CD4-positive, CD25-positive, alpha-beta regulatory T cell (primary cell): ENCODE measurements at regions not wholly inside any gene's neighbourhood (a gene's known extent, or its start where the extent isn't known, plus 50 kb on each side); places are given as distances from the start of the nearest gene placed in this dataset.

Experiments
- ATAC-seq, 2 donors: fragments of 150-1000 bp; cut with Tn5 transposase; one replicate each; pipeline ENCODE4 v1.10.0; 2021; ENCODE audit warnings: low read depth in 2 of 2, moderate number of reproducible peaks in 2 of 2, moderate library complexity in 1 of 2
- DNase-seq, 3 donors: peaks; one replicate each; pipeline versions ENCODE4 v3.0.0 to v3.0.0-alpha.2; 2012 to 2022; ENCODE audit warnings: mixed read lengths in 1 of 3
- H3K27ac ChIP-seq: one replicate; pipeline ENCODE4 v1.7.0; 2013; ENCODE audit warnings: mild to moderate bottlenecking, low read length; ENCODE audit not compliant: insufficient read depth, poor library complexity, severe bottlenecking
- H3K27me3 ChIP-seq: one replicate; pipeline ENCODE4 v1.7.0; 2013; ENCODE audit warnings: low read length; ENCODE audit not compliant: control insufficient read depth, insufficient read depth
- H3K36me3 ChIP-seq: one replicate; pipeline ENCODE4 v1.7.0; 2013; ENCODE audit warnings: mild to moderate bottlenecking, low read length, moderate library complexity; ENCODE audit not compliant: control insufficient read depth, insufficient read depth
- H3K4me1 ChIP-seq: 2 replicates; pipeline ENCODE4 v1.7.0; 2013; ENCODE audit warnings: mild to moderate bottlenecking, low read length; ENCODE audit not compliant: insufficient read depth, control insufficient read depth, poor library complexity, severe bottlenecking
- H3K4me3 ChIP-seq: one replicate; pipeline ENCODE4 v1.7.0; 2013; ENCODE audit warnings: low read depth, mild to moderate bottlenecking, low read length, moderate library complexity
- H3K9me3 ChIP-seq, 2 experiments: 1 replicate in 1 of 2; 2 replicates in 1 of 2; pipeline ENCODE4 v1.7.0; 2013; ENCODE audit warnings: low read length in 2 of 2, mild to moderate bottlenecking in 1 of 2, moderate library complexity in 1 of 2; ENCODE audit not compliant: control insufficient read depth in 2 of 2
- H3K27ac Mint-ChIP-seq, 3 donors: one replicate each; pipeline ENCODE4 v1.8.0; 2020 to 2022; ENCODE audit warnings: mild to moderate bottlenecking in 3 of 3, mixed read lengths in 3 of 3, moderate library complexity in 2 of 3
- H3K27me3 Mint-ChIP-seq: one replicate; pipeline ENCODE4 v1.8.0; 2022; ENCODE audit warnings: mild to moderate bottlenecking, mixed read lengths
- H3K36me3 Mint-ChIP-seq: one replicate; pipeline ENCODE4 v1.8.0; 2020; ENCODE audit warnings: mixed read lengths
- H3K4me1 Mint-ChIP-seq, 4 donors: one replicate each; pipeline ENCODE4 v1.8.0; 2020 to 2022; ENCODE audit warnings: mixed read lengths in 4 of 4, mild to moderate bottlenecking in 1 of 4
- H3K4me3 Mint-ChIP-seq, 4 donors: one replicate each; pipeline ENCODE4 v1.8.0; 2020 to 2022; ENCODE audit warnings: mild to moderate bottlenecking in 4 of 4, mixed read lengths in 4 of 4, moderate library complexity in 3 of 4
- H3K9me3 Mint-ChIP-seq, 7 donors: one replicate each; pipeline ENCODE4 v1.8.0; 2020 to 2022; ENCODE audit warnings: mixed read lengths in 7 of 7, mild to moderate bottlenecking in 3 of 7, moderate library complexity in 2 of 7

GRCh38 chr7:152512706-152513105 is 76.9 kb upstream of the KMT2C start:
- DNase-seq, result peak in 2 of 3 donors; percentile 20 to 57
- Histone ChIP-seq H3K27me3 (no peaks in the 10 kb centered on the region), H3K36me3 (no peaks in the 10 kb centered on the region), H3K9me3 (no peaks in the 10 kb centered on the region), H3K4me3 (peak overlapping the region; percentile 75), H3K4me1 (peaks cover 12% of the 10 kb centered on the region), H3K27ac (no peak overlapping the region)
- Mint-ChIP-seq H3K9me3 (no peaks in the 10 kb centered on the region), H3K4me1 (peaks cover 0 to 18% (median 4%) of the 10 kb centered on the region in 4 donors), H3K4me3 (peak overlapping the region in 2 of 4 donors; percentile 76 to 81), H3K27ac (peak overlapping the region in 1 of 3 donors; percentile 54), H3K36me3 (no peaks in the 10 kb centered on the region), H3K27me3 (peaks cover 11% of the 10 kb centered on the region)
- peak; percentile 74 to 75 for ATAC-seq

- peaks cover 12% of the 10 kb centered on the region for H3K4me1 ChIP-seq
- Mint-ChIP-seq H3K27me3 (peaks cover 11% of the 10 kb centered on the region), H3K9me3 (no peaks in the 10 kb centered on the region), H3K4me3 (peak overlapping the region in 1 of 4 donors; percentile 70), H3K4me1 (peaks cover 0 to 18% (median 4%) of the 10 kb centered on the region in 4 donors), H3K36me3 (no peaks in the 10 kb centered on the region), H3K27ac (peak overlapping the region; percentile 23 to 77 (median 54))
- no peaks in the 10 kb centered on the region for H3K9me3 ChIP-seq
- no peaks in the 10 kb centered on the region for H3K27me3 ChIP-seq
- no peak overlapping the region for H3K27ac ChIP-seq
- ATAC-seq, result no peak
- no peak overlapping the region for H3K4me3 ChIP-seq
- H3K36me3 ChIP-seq, result no peaks in the 10 kb centered on the region
- DNase-seq, result no peak
Observed at GRCh38 chr7:152511736-152512135, 75.9 kb upstream of the KMT2C start.

GRCh38 chr7:152508701-152509100 is 72.9 kb upstream of the KMT2C start:
- Mint-ChIP-seq H3K4me3 (no peak overlapping the region), H3K27ac (no peak overlapping the region)

GRCh38 chr7:152505606-152506005 is 69.8 kb upstream of the KMT2C start:
- H3K27me3 Mint-ChIP-seq, result peaks cover 7% of the 10 kb centered on the region
- H3K4me3 ChIP-seq, result no peak overlapping the region
- no peak overlapping the region for H3K27ac Mint-ChIP-seq
- no peaks in the 10 kb centered on the region for H3K4me1 ChIP-seq
- H3K4me1 Mint-ChIP-seq, result no peaks in the 10 kb centered on the region
- H3K27me3 ChIP-seq, result no peaks in the 10 kb centered on the region
- H3K27ac ChIP-seq, result no peak overlapping the region
- H3K4me3 Mint-ChIP-seq, result no peak overlapping the region
- ATAC-seq (no peak), DNase-seq (no peak)
- H3K9me3 ChIP-seq, result no peaks in the 10 kb centered on the region
- no peaks in the 10 kb centered on the region for H3K36me3 ChIP-seq
- no peaks in the 10 kb centered on the region for H3K36me3 Mint-ChIP-seq
- H3K9me3 Mint-ChIP-seq, result no peaks in the 10 kb centered on the region

More at GRCh38 chr7:152508701-152509100, 72.9 kb upstream of the KMT2C start:
- H3K27ac ChIP-seq, result no peak overlapping the region
- peaks cover 0 to 13% (median 4%) of the 10 kb centered on the region in 4 donors for H3K4me1 Mint-ChIP-seq
- no peak overlapping the region for H3K4me3 ChIP-seq
- H3K9me3 Mint-ChIP-seq, result no peaks in the 10 kb centered on the region
- no peaks in the 10 kb centered on the region for H3K27me3 ChIP-seq
- peaks cover 12% of the 10 kb centered on the region for H3K4me1 ChIP-seq
- peaks cover 7% of the 10 kb centered on the region for H3K27me3 Mint-ChIP-seq
- DNase-seq (no peak), ATAC-seq (no peak)
- H3K36me3 Mint-ChIP-seq, result no peaks in the 10 kb centered on the region
- H3K9me3 ChIP-seq, result no peaks in the 10 kb centered on the region
- no peaks in the 10 kb centered on the region for H3K36me3 ChIP-seq

- Histone ChIP-seq H3K4me1 (no peaks in the 10 kb centered on the region), H3K4me3 (no peak overlapping the region), H3K36me3 (no peaks in the 10 kb centered on the region), H3K27ac (no peak overlapping the region), H3K27me3 (no peaks in the 10 kb centered on the region), H3K9me3 (no peaks in the 10 kb centered on the region)
- Mint-ChIP-seq H3K27ac (no peak overlapping the region), H3K27me3 (peaks cover 7% of the 10 kb centered on the region), H3K4me1 (no peaks in the 10 kb centered on the region), H3K36me3 (no peaks in the 10 kb centered on the region), H3K4me3 (no peak overlapping the region), H3K9me3 (no peaks in the 10 kb centered on the region)
- DNase-seq (no peak), ATAC-seq (no peak)
Observed at GRCh38 chr7:152504816-152505215, 69.0 kb upstream of the KMT2C start.

GRCh38 chr7:152504367-152504766 is 68.6 kb upstream of the KMT2C start:
- no peaks in the 10 kb centered on the region for H3K36me3 ChIP-seq
- Mint-ChIP-seq H3K4me1 (no peaks in the 10 kb centered on the region), H3K4me3 (no peak overlapping the region), H3K27me3 (peaks cover 7% of the 10 kb centered on the region), H3K36me3 (no peaks in the 10 kb centered on the region), H3K9me3 (no peaks in the 10 kb centered on the region), H3K27ac (no peak overlapping the region)
- no peaks in the 10 kb centered on the region for H3K9me3 ChIP-seq
- H3K4me3 ChIP-seq, result no peak overlapping the region
- H3K27ac ChIP-seq, result no peak overlapping the region
- H3K4me1 ChIP-seq, result no peaks in the 10 kb centered on the region
- ATAC-seq, result no peak
- DNase-seq, result no peak
- H3K27me3 ChIP-seq, result no peaks in the 10 kb centered on the region

GRCh38 chr7:152502813-152503790 is 67.3 kb upstream of the KMT2C start:
- no peaks in the 10 kb centered on the region for H3K4me1 ChIP-seq
- H3K9me3 Mint-ChIP-seq, result no peaks in the 10 kb centered on the region
- H3K27me3 Mint-ChIP-seq, result no peaks in the 10 kb centered on the region
- no peak for ATAC-seq
- H3K36me3 Mint-ChIP-seq, result no peaks in the 10 kb centered on the region
- no peaks in the 10 kb centered on the region for H3K9me3 ChIP-seq
- DNase-seq, result no peak
- no peak overlapping the region for H3K27ac ChIP-seq
- H3K36me3 ChIP-seq, result no peaks in the 10 kb centered on the region
- no peak overlapping the region for H3K4me3 ChIP-seq
- no peaks in the 10 kb centered on the region for H3K27me3 ChIP-seq
- H3K4me3 Mint-ChIP-seq, result no peak overlapping the region
- H3K27ac Mint-ChIP-seq, result no peak overlapping the region
- no peaks in the 10 kb centered on the region for H3K4me1 Mint-ChIP-seq

GRCh38 chr7:152501506-152501905 is 65.7 kb upstream of the KMT2C start:
- no peaks in the 10 kb centered on the region for H3K9me3 ChIP-seq
- H3K4me3 ChIP-seq, result no peak overlapping the region

More at GRCh38 chr7:152501506-152501905, 65.7 kb upstream of the KMT2C start:
- Histone ChIP-seq H3K36me3 (no peaks in the 10 kb centered on the region), H3K27me3 (no peaks in the 10 kb centered on the region), H3K4me1 (no peaks in the 10 kb centered on the region), H3K27ac (no peak overlapping the region)
- Mint-ChIP-seq H3K27me3 (no peaks in the 10 kb centered on the region), H3K36me3 (no peaks in the 10 kb centered on the region), H3K4me3 (no peak overlapping the region), H3K9me3 (no peaks in the 10 kb centered on the region), H3K4me1 (no peaks in the 10 kb centered on the region), H3K27ac (no peak overlapping the region)
- DNase-seq (no peak), ATAC-seq (no peak)
